MM.1S (cell line): ENCODE measurements at regions not wholly inside any gene's neighbourhood (a gene's known extent, or its start where the extent isn't known, plus 50 kb on each side); places are given as distances from the start of the nearest gene placed in this dataset.

ENCODE experiments used
- EZH2 ChIP-seq: fragments of 300-600 bp; sonication (generic); optimal IDR thresholded peaks from 2 replicates; pipeline ENCODE3; 2017; ENCODE audit warnings: low read depth, mild to moderate bottlenecking, antibody characterized with exemption, low read length, mixed read lengths
- EZH2phosphoT487 ChIP-seq: fragments of 300-600 bp; sonication (generic); IDR thresholded peaks from 2 replicates; pipeline ENCODE4 v1.6.1; 2018; ENCODE audit warnings: antibody characterized with exemption, low read length
- TF ChIP-seq, protein P1 (sequence below): fragments of 300-600 bp; sonication (generic); IDR thresholded peaks from 2 replicates; pipeline ENCODE4 v1.5.1; 2016; ENCODE audit warnings: antibody characterized with exemption, low read length, mixed read lengths

DNA sequence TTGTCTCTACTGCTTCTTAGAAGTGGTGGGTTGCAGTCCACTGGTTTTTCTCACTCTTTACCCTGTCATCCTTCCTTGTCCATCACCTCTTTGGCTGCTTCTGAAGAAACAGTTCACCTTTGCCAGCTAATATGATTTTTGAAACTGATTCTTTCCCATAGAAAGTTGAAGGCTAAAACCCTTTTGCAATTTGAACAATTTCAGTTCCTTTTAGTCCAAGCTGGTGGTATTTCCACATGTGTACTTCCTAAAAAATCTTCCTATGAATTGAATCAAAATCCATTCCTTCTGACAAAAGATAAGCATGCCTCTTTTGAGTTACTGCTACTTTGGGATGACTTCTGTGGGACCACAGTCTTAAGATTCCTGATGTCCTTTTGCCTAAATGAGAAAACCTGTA lies 210.0 kb upstream of the MAN1A1 start:
- TF ChIP-seq, protein P1, sequence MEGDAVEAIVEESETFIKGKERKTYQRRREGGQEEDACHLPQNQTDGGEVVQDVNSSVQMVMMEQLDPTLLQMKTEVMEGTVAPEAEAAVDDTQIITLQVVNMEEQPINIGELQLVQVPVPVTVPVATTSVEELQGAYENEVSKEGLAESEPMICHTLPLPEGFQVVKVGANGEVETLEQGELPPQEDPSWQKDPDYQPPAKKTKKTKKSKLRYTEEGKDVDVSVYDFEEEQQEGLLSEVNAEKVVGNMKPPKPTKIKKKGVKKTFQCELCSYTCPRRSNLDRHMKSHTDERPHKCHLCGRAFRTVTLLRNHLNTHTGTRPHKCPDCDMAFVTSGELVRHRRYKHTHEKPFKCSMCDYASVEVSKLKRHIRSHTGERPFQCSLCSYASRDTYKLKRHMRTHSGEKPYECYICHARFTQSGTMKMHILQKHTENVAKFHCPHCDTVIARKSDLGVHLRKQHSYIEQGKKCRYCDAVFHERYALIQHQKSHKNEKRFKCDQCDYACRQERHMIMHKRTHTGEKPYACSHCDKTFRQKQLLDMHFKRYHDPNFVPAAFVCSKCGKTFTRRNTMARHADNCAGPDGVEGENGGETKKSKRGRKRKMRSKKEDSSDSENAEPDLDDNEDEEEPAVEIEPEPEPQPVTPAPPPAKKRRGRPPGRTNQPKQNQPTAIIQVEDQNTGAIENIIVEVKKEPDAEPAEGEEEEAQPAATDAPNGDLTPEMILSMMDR: no peak
- TF ChIP-seq EZH2: no peak
- no peak for TF ChIP-seq EZH2phosphoT487
